ENCODE measurements at regions not wholly inside any gene's neighbourhood (a gene's known extent, or its start where the extent isn't known, plus 50 kb on each side); places are given as distances from the start of the nearest gene placed in this dataset.

- H4K20me1 ChIP-seq (ENCODE audit: insufficient read depth), result no peaks in the 10 kb centered on the region
- no peak for DNase-seq
- H3K4me2 ChIP-seq, result no peak overlapping the region
- 20% methylated on average over 2 of the region's 2 CpGs for WGBS (ENCODE audit: low lambda C conversion rate)
- ChIA-PET POLR2A (no interaction called here), CTCF (no interaction called here)
- no peak overlapping the region for H3K9ac ChIP-seq
- H3K27ac ChIP-seq (ENCODE audit: low read depth in 2 of 2, low read length in 1 of 2), result no peak overlapping the region; a peak in 1 of 4 replicates
- H3K9me2 ChIP-seq, result no peaks in the 10 kb centered on the region
- no peak overlapping the region for H2AFZ ChIP-seq (ENCODE audit: low read depth)
- no peaks in the 10 kb centered on the region for H3K27me3 ChIP-seq (ENCODE audit: insufficient read depth)
- no peaks in the 10 kb centered on the region for H3K4me1 ChIP-seq (ENCODE audit: control insufficient read depth in 1 of 2, insufficient read depth in 2 of 2, low read depth in 1 of 2, low read length in 1 of 2)
- no peaks in the 10 kb centered on the region for H3K36me3 ChIP-seq (replicated peaks in 1 of 2; ENCODE audit: control insufficient read depth in 1 of 2, insufficient read depth in 2 of 2, low read length in 1 of 2)
- peaks cover 5% of the 10 kb centered on the region for H3F3A ChIP-seq (replicated peaks; ENCODE audit: insufficient read depth)
- TF ChIP-seq TCF12 (IDR thresholded peaks at IDR 0.05) (peak; percentile 93), PBX3 (IDR thresholded peaks at IDR 0.05) (peak; percentile 83), JUND (IDR thresholded peaks at IDR 0.05) (peak; percentile 84), TEAD4 (IDR thresholded peaks at IDR 0.05; ENCODE audit: borderline replicate concordance, insufficient read depth) (peak; percentile 83; the same call in 1 of the 2 replicates), NFIC (IDR thresholded peaks at IDR 0.05; ENCODE audit: borderline replicate concordance) (peak; percentile 76), FOSL2 (IDR thresholded peaks at IDR 0.05; ENCODE audit: borderline replicate concordance, low read depth) (peak; percentile 80; the same call in 1 of the 2 replicates), SIN3A (IDR thresholded peaks at IDR 0.05; ENCODE audit: borderline replicate concordance, low read depth, low read length) (no peak), CTCF (IDR thresholded peaks at IDR 0.05) (no peak), RFX5 (IDR thresholded peaks at IDR 0.05; ENCODE audit: low read length) (no peak), GABPA (IDR thresholded peaks at IDR 0.05; ENCODE audit: low read depth) (no peak), EP300 (IDR thresholded peaks at IDR 0.05; ENCODE audit: borderline replicate concordance in 1 of 2, low read depth in 1 of 2, low read length in 1 of 2) (peak in 1 of 2 experiments; percentile 77; a peak in 2 of 4 replicates), CHD2 (IDR thresholded peaks at IDR 0.05; ENCODE audit: low read length, partially characterized antibody) (no peak)
- no peaks in the 10 kb centered on the region for H3K79me2 ChIP-seq (ENCODE audit: insufficient read depth)
- no peak overlapping the region for H3K4me3 ChIP-seq (ENCODE audit: low read depth in 2 of 2, low read length in 1 of 2)
- H3K9me3 ChIP-seq, result peaks cover 17% of the 10 kb centered on the region
These were observed 610.9 kb downstream of the CHSY3 start for GRCh38 chr5:130514984-130515690.

- Histone ChIP-seq H3K27me3 (ENCODE audit: insufficient read depth) (0 out of 2 replicates have a peak, but pooled peaks cover 4% of the 10 kb centered on the region), H2AFZ (ENCODE audit: low read depth) (no peak overlapping the region), H3K79me2 (ENCODE audit: insufficient read depth) (no peaks in the 10 kb centered on the region), H3K9me2 (no peaks in the 10 kb centered on the region), H3K9me3 (no peaks in the 10 kb centered on the region), H3K4me3 (ENCODE audit: low read depth in 2 of 2, low read length in 1 of 2) (no peak overlapping the region), H3K36me3 (replicated peaks in 1 of 2; ENCODE audit: control insufficient read depth in 1 of 2, insufficient read depth in 2 of 2, low read length in 1 of 2) (no peaks in the 10 kb centered on the region), H3K4me1 (ENCODE audit: control insufficient read depth in 1 of 2, insufficient read depth in 2 of 2, low read depth in 1 of 2, low read length in 1 of 2) (no peaks in the 10 kb centered on the region), H3F3A (replicated peaks; ENCODE audit: insufficient read depth) (no peaks in the 10 kb centered on the region), H3K27ac (ENCODE audit: low read depth in 2 of 2, low read length in 1 of 2) (no peak overlapping the region), H3K9ac (no peak overlapping the region), H4K20me1 (ENCODE audit: insufficient read depth) (no peaks in the 10 kb centered on the region), H3K4me2 (no peak overlapping the region)
- POLR2A ChIA-PET, result no interaction called here
- DNase-seq, result no peak
- CTCF ChIA-PET, result no interaction called here
- WGBS (ENCODE audit: low lambda C conversion rate), result 13% methylated on average over 4 of the region's 4 CpGs
- TF ChIP-seq RXRA (IDR thresholded peaks at IDR 0.05; ENCODE audit: borderline replicate concordance, low read depth) (no peak), TCF12 (IDR thresholded peaks at IDR 0.05) (no peak), YY1 (IDR thresholded peaks at IDR 0.05; ENCODE audit: low read depth) (no peak), FOXJ3 (CRISPR knock-in tag; IDR thresholded peaks at IDR 0.05) (no peak), SMC3 (IDR thresholded peaks at IDR 0.05; ENCODE audit: low read depth, low read length) (no peak), ELF1 (IDR thresholded peaks at IDR 0.05) (no peak), JUND (IDR thresholded peaks at IDR 0.05) (no peak), MXI1 (IDR thresholded peaks at IDR 0.05; ENCODE audit: low read depth, low read length) (no peak), IRF3 (IDR thresholded peaks at IDR 0.05; ENCODE audit: low read depth, low read length) (no peak), MAX (IDR thresholded peaks at IDR 0.05; ENCODE audit: low read depth) (no peak), POLR2AphosphoS5 (IDR thresholded peaks at IDR 0.05; ENCODE audit: low read depth, low read length) (no peak), REST (IDR thresholded peaks at IDR 0.05; ENCODE audit: low read depth, low read length) (no peak)
These were observed 598.4 kb downstream of the CHSY3 start for GRCh38 chr5:130502702-130503101.
